MCF 10A (cell line): ENCODE measurements at regions not wholly inside any gene's neighbourhood (a gene's known extent, or its start where the extent isn't known, plus 50 kb on each side); places are given as distances from the start of the nearest gene placed in this dataset.
"Not testable (repeated sequence)": the region's sequence is repeated elsewhere in the genome, so short reads cannot be mapped to it uniquely, and the experiment has no call there.

Source experiments
- BruUV-seq: library from RNA; stranded (reverse); fragments of 400-500 nt; replicated peaks from 2 replicates; lab custom pipeline; 2021; lab: Mats Ljungman, UMichigan
- CTCF ChIA-PET: fragments of 300-600 bp; sonication (Branson Sonifier 250); formaldehyde crosslinking; extraction: SDS; loops from one replicate; lab custom pipeline; 2021; ENCODE audit warnings: antibody characterized with exemption, inconsistent platforms; lab: Yijun Ruan, JAX
- POLR2A ChIA-PET: fragments of 300-600, 350-650 bp; sonication (Branson Sonifier 250); formaldehyde crosslinking; extraction: SDS; loops from one replicate; lab custom pipeline; 2020; ENCODE audit warnings: antibody characterized with exemption, inconsistent platforms; lab: Yijun Ruan, JAX
- DNase-seq: peaks from one replicate; pipeline ENCODE4 v3.0.0-alpha.2; 2018; ENCODE audit not compliant: unreplicated experiment
- H3K27ac Mint-ChIP-seq: one replicate; pipeline ENCODE4 v1.8.0; 2022; ENCODE audit warnings: mild to moderate bottlenecking, low read depth, mixed read lengths; ENCODE audit not compliant: unreplicated experiment
- H3K27me3 Mint-ChIP-seq: one replicate; pipeline ENCODE4 v1.8.0; 2022; ENCODE audit warnings: mixed read lengths; ENCODE audit not compliant: insufficient read depth, unreplicated experiment
- H3K36me3 Mint-ChIP-seq: one replicate; pipeline ENCODE4 v1.8.0; 2022; ENCODE audit warnings: mild to moderate bottlenecking, moderate library complexity, mixed read lengths; ENCODE audit not compliant: insufficient read depth, unreplicated experiment
- H3K4me1 Mint-ChIP-seq: one replicate; pipeline ENCODE4 v1.8.0; 2022; ENCODE audit warnings: mixed read lengths; ENCODE audit not compliant: insufficient read depth, unreplicated experiment
- H3K4me3 Mint-ChIP-seq: one replicate; pipeline ENCODE4 v1.8.0; 2022; ENCODE audit warnings: mild to moderate bottlenecking, moderate library complexity, mixed read lengths; ENCODE audit not compliant: unreplicated experiment
- H3K9me3 Mint-ChIP-seq: one replicate; pipeline ENCODE4 v1.8.0; 2022; ENCODE audit warnings: mixed read lengths; ENCODE audit not compliant: unreplicated experiment
- CTCF ChIP-seq: fragments of 200-600 bp; IDR thresholded peaks from one replicate; pipeline ENCODE4 v1.8.0; 2022; ENCODE audit warnings: antibody characterized with exemption, mild to moderate bottlenecking; ENCODE audit not compliant: unreplicated experiment
- intact Hi-C: fragments of 100-400 bp; cut with micrococcal nuclease; formaldehyde crosslinking; loops from 2 replicates; pipeline ENCODE4 v1.14.1; 2022

- no peak for TF ChIP-seq CTCF
- ChIA-PET CTCF (interaction anchor here (0.5 to 0.7 kb wide), 2 partner anchors 12 to 524 kb away, joined by 3 to 4 read pairs; no protein-coding TSS in a partner anchor), POLR2A (no interaction called here)
- H3K27me3 Mint-ChIP-seq: no peaks in the 10 kb centered on the region
- DNase-seq: peak; percentile 45
- H3K27ac Mint-ChIP-seq: no peak overlapping the region
- no peaks in the 10 kb centered on the region for H3K4me1 Mint-ChIP-seq
- BruUV-seq: no TSS peak
- H3K9me3 Mint-ChIP-seq: no peaks in the 10 kb centered on the region
- intact Hi-C loops: no loop called here
- H3K36me3 Mint-ChIP-seq: no peaks in the 10 kb centered on the region
- H3K4me3 Mint-ChIP-seq: no peak overlapping the region
These were observed 508.8 kb upstream of the ZP4 start for GRCh38 chr1:238399558-238399957.

DNA sequence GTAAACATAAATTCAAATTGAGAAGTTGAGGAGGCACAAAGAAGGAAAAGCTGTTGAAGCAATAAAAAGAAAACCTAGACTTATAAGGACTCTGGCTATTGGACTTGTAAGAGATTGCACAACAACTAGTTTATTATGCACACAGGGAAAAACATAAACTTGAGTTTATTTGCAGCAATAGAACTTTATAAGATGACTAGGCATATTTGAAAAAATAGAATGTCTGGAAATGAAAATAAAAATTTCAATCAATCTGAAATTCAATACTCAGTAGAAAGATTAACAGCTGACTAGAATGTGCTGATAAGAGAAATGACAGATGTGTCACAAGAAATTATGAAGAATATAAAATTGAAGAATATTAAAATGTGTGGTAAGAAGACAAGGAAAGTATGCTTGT lies 505.4 kb upstream of the ZP4 start:
- Mint-ChIP-seq H3K27me3 (no peaks in the 10 kb centered on the region), H3K4me1 (no peaks in the 10 kb centered on the region), H3K27ac (no peak overlapping the region), H3K9me3 (no peaks in the 10 kb centered on the region), H3K4me3 (no peak overlapping the region), H3K36me3 (no peaks in the 10 kb centered on the region)
- ChIA-PET POLR2A (no interaction called here), CTCF (interaction anchor here (0.6 kb wide), 1 partner anchor 1472 kb away, joined by 3 read pairs; no protein-coding TSS in a partner anchor)
- intact Hi-C loops: no loop called here
- no peak for DNase-seq
- BruUV-seq: no TSS peak
- no peak for TF ChIP-seq CTCF

GRCh38 chr1:238384381-238384780 lies 493.7 kb upstream of the ZP4 start:
- CTCF ChIA-PET: interaction anchor here (0.7 kb wide), 1 partner anchor 42 kb away, joined by 4 read pairs; no protein-coding TSS in a partner anchor
- no TSS peak for BruUV-seq
- no peaks in the 10 kb centered on the region for H3K36me3 Mint-ChIP-seq
- no peaks in the 10 kb centered on the region for H3K27me3 Mint-ChIP-seq
- no peak overlapping the region for H3K4me3 Mint-ChIP-seq
- H3K27ac Mint-ChIP-seq: no peak overlapping the region
- no peak for TF ChIP-seq CTCF
- H3K9me3 Mint-ChIP-seq: no peaks in the 10 kb centered on the region
- no peaks in the 10 kb centered on the region for H3K4me1 Mint-ChIP-seq
- intact Hi-C loops: no loop called here
- peak; percentile 20 for DNase-seq
- POLR2A ChIA-PET: no interaction called here

DNA sequence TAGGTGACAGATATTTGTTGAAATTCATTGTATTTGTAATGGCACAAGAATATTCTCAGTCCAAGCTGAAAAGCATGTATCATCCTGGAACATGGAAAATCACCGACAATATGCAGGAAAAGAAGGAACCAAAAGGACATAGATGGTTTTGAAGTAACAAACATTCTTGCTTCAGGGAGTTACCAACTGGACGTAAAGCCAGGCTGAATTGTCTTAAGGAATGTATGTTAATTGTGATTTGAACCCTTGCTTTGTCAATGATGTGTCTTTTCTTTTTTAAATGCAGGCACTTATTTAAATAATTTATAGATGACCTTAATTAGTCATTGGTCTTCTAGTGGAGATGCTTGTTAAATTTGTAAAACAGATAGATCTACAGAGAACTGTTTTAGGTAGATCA lies 489.4 kb upstream of the ZP4 start:
- H3K4me1 Mint-ChIP-seq: no peaks in the 10 kb centered on the region
- H3K27me3 Mint-ChIP-seq: no peaks in the 10 kb centered on the region
- no TSS peak for BruUV-seq
- no peak for TF ChIP-seq CTCF
- ChIA-PET CTCF (no interaction called here), POLR2A (no interaction called here)
- no peak overlapping the region for H3K4me3 Mint-ChIP-seq
- no peaks in the 10 kb centered on the region for H3K36me3 Mint-ChIP-seq
- DNase-seq: no peak
- no peak overlapping the region for H3K27ac Mint-ChIP-seq
- intact Hi-C loops: no loop called here
- no peaks in the 10 kb centered on the region for H3K9me3 Mint-ChIP-seq

- intact Hi-C loops, CTCF ChIA-PET, H3K9me3 Mint-ChIP-seq, H3K27ac Mint-ChIP-seq, POLR2A ChIA-PET, H3K4me1 Mint-ChIP-seq, H3K4me3 Mint-ChIP-seq, H3K27me3 Mint-ChIP-seq, BruUV-seq, DNase-seq, H3K36me3 Mint-ChIP-seq: not testable (repeated sequence)
These were observed 488.7 kb upstream of the ZP4 start for GRCh38 chr1:238379446-238379845.
